H9 (cell line): ENCODE measurements at regions not wholly inside any gene's neighbourhood (a gene's known extent, or its start where the extent isn't known, plus 50 kb on each side); places are given as distances from the start of the nearest gene placed in this dataset.

Experiments used
- DNase-seq: peaks from one replicate; pipeline ENCODE4 v3.0.0-alpha.2; 2017
- H2AFZ ChIP-seq: one replicate; pipeline ENCODE4 v1.6.1; 2013; ENCODE audit warnings: mild to moderate bottlenecking, low read length, control low read depth, moderate library complexity
- H2AK5ac ChIP-seq: 2 replicates; pipeline ENCODE4 v1.6.1; 2013; ENCODE audit warnings: low read length, control low read depth, mixed read lengths; ENCODE audit not compliant: insufficient read length
- H2BK120ac ChIP-seq: one replicate; pipeline ENCODE4 v1.6.1; 2013; ENCODE audit warnings: low read depth, mild to moderate bottlenecking, low read length, control low read depth, inconsistent platforms; ENCODE audit not compliant: poor library complexity, severe bottlenecking
- H2BK12ac ChIP-seq: 2 replicates; pipeline ENCODE4 v1.6.1; 2013; ENCODE audit warnings: low read length, control low read depth, mixed read lengths, low read depth; ENCODE audit not compliant: insufficient read length
- H2BK15ac ChIP-seq: 2 replicates; pipeline ENCODE4 v1.6.1; 2013; ENCODE audit warnings: low read depth, low read length, control low read depth
- H2BK20ac ChIP-seq: one replicate; pipeline ENCODE4 v1.6.1; 2013; ENCODE audit warnings: low read depth, mild to moderate bottlenecking, low read length, control low read depth, inconsistent platforms; ENCODE audit not compliant: poor library complexity, severe bottlenecking
- H2BK5ac ChIP-seq: 2 replicates; pipeline ENCODE4 v1.6.1; 2013; ENCODE audit warnings: low read length, control low read depth, mixed read lengths; ENCODE audit not compliant: insufficient read length
- H3K14ac ChIP-seq: 2 replicates; pipeline ENCODE4 v1.6.1; 2013; ENCODE audit warnings: low read length, control low read depth; ENCODE audit not compliant: insufficient read depth
- H3K18ac ChIP-seq: 2 replicates; pipeline ENCODE4 v1.6.1; 2013; ENCODE audit warnings: low read depth, mild to moderate bottlenecking, mixed read lengths, low read length, control low read depth; ENCODE audit not compliant: insufficient read length
- H3K23ac ChIP-seq: 2 replicates; pipeline ENCODE4 v1.6.1; 2013; ENCODE audit warnings: low read length, control low read depth, mixed read lengths, low read depth; ENCODE audit not compliant: insufficient read length
- H3K23me2 ChIP-seq: 2 replicates; pipeline ENCODE4 v1.6.1; 2013; ENCODE audit warnings: low read depth, mild to moderate bottlenecking, mixed read lengths, low read length, control low read depth; ENCODE audit not compliant: insufficient read length, poor library complexity, severe bottlenecking
- H3K27ac ChIP-seq: 2 replicates; pipeline ENCODE4 v1.5.1; 2013; ENCODE audit warnings: low read length, control low read depth, mixed read lengths, low read depth; ENCODE audit not compliant: insufficient read length
- H3K27me3 ChIP-seq: 2 replicates; pipeline ENCODE4 v1.6.1; 2013; ENCODE audit warnings: low read length, control low read depth, inconsistent platforms; ENCODE audit not compliant: insufficient read depth
- H3K4ac ChIP-seq: 2 replicates; pipeline ENCODE4 v1.6.1; 2013; ENCODE audit warnings: low read depth, mild to moderate bottlenecking, control low read depth, inconsistent platforms, low read length, moderate library complexity
- H3K4me1 ChIP-seq: 2 replicates; pipeline ENCODE4 v1.6.1; 2013; ENCODE audit warnings: low read length, control low read depth, inconsistent platforms; ENCODE audit not compliant: insufficient read depth
- H3K4me2 ChIP-seq: 2 replicates; pipeline ENCODE4 v1.6.1; 2013; ENCODE audit warnings: low read length, control low read depth, mixed read lengths; ENCODE audit not compliant: insufficient read length, insufficient read depth
- H3K56ac ChIP-seq: 2 replicates; pipeline ENCODE4 v1.6.1; 2013; ENCODE audit warnings: low read depth, mild to moderate bottlenecking, mixed read lengths, low read length, control low read depth; ENCODE audit not compliant: insufficient read length
- H3K79me1 ChIP-seq: 2 replicates; pipeline ENCODE4 v1.6.1; 2013; ENCODE audit warnings: low read depth, mild to moderate bottlenecking, moderate library complexity, low read length, control low read depth, inconsistent platforms; ENCODE audit not compliant: insufficient read depth, poor library complexity, severe bottlenecking
- H3K79me2 ChIP-seq: 2 replicates; pipeline ENCODE4 v1.6.1; 2013; ENCODE audit warnings: low read length, control low read depth, inconsistent platforms; ENCODE audit not compliant: insufficient read depth
- H3K9ac ChIP-seq: 2 replicates; pipeline ENCODE4 v1.6.1; 2013; ENCODE audit warnings: low read length, control low read depth, mixed read lengths; ENCODE audit not compliant: insufficient read length; ENCODE audit errors: extremely low read depth
- H3K9me3 ChIP-seq: one replicate; pipeline ENCODE4 v1.6.1; 2013; ENCODE audit warnings: low read depth, low read length, inconsistent platforms; ENCODE audit not compliant: control insufficient read depth
- H3T11ph ChIP-seq: one replicate; pipeline ENCODE4 v1.6.1; 2013; ENCODE audit warnings: mild to moderate bottlenecking, low read length, control low read depth, inconsistent platforms
- H4K20me1 ChIP-seq: one replicate; pipeline ENCODE4 v1.6.1; 2013; ENCODE audit not compliant: control insufficient read depth, insufficient read length, insufficient read depth
- H4K5ac ChIP-seq: 2 replicates; pipeline ENCODE4 v1.6.1; 2013; ENCODE audit warnings: low read depth, mild to moderate bottlenecking, mixed read lengths, low read length, control low read depth; ENCODE audit not compliant: insufficient read length
- H4K8ac ChIP-seq: replicated peaks from 2 replicates; pipeline ENCODE4 v1.6.1; 2013; ENCODE audit warnings: low read length, control low read depth, mixed read lengths, low read depth; ENCODE audit not compliant: insufficient read length
- H4K91ac ChIP-seq: 2 replicates; pipeline ENCODE4 v1.6.1; 2013; ENCODE audit warnings: low read depth, mild to moderate bottlenecking, moderate library complexity, mixed read lengths, low read length, control low read depth; ENCODE audit not compliant: insufficient read length
- H3K27ac Mint-ChIP-seq, 3 experiments: 2 replicates in 2 of 3; 3 replicates in 1 of 3; pipeline ENCODE4 v1.8.0; 2020 to 2021; ENCODE audit warnings: mixed read lengths in 3 of 3, mild to moderate bottlenecking in 1 of 3, moderate library complexity in 1 of 3
- H3K27me3 Mint-ChIP-seq: 2 replicates; pipeline ENCODE4 v1.8.0; 2021; ENCODE audit warnings: low read depth, mild to moderate bottlenecking, moderate library complexity, mixed read lengths
- H3K36me3 Mint-ChIP-seq, 3 experiments: 2 replicates in 2 of 3; 3 replicates in 1 of 3; pipeline ENCODE4 v1.8.0; 2020 to 2021; ENCODE audit warnings: low read depth in 3 of 3, mixed read lengths in 3 of 3; ENCODE audit not compliant: insufficient read depth in 1 of 3
- H3K4me1 Mint-ChIP-seq, 2 experiments: 2 replicates each; pipeline ENCODE4 v1.8.0; 2020; ENCODE audit warnings: mixed read lengths in 2 of 2
- H3K4me3 Mint-ChIP-seq, 2 experiments: 2 replicates in 1 of 2; 3 replicates in 1 of 2; pipeline ENCODE4 v1.8.0; 2020 to 2021; ENCODE audit warnings: mild to moderate bottlenecking in 2 of 2, mixed read lengths in 2 of 2, moderate library complexity in 1 of 2
- H3K9me3 Mint-ChIP-seq, 2 experiments: 2 replicates in 1 of 2; 3 replicates in 1 of 2; pipeline ENCODE4 v1.8.0; 2020; ENCODE audit warnings: mild to moderate bottlenecking in 2 of 2, mixed read lengths in 2 of 2, moderate library complexity in 1 of 2
- CTCF ChIP-seq: fragments of 200-600 bp; sonication (generic); conservative IDR thresholded peaks from 3 replicates; pipeline ENCODE4 v1.8.0; 2021; ENCODE audit warnings: antibody characterized with exemption, mild to moderate bottlenecking
- WGBS: extraction: QIAGEN DNeasy Blood & Tissue Kit; methylation state at CpG from one replicate; pipeline ENCODE4 v1.1.7; 2013; ENCODE audit warnings: missing lambda C conversion rate, low lambda C conversion rate, mixed read lengths; ENCODE audit not compliant: insufficient read length; ENCODE audit errors: extremely low coverage; 5-methylcytosine and 5-hydroxymethylcytosine counted together

GRCh38 chr11:109527496-109527895, 105.5 kb downstream of the C11orf87 start:
- Histone ChIP-seq H4K5ac (no peak overlapping the region), H2BK12ac (no peak overlapping the region), H3K4ac (no peak overlapping the region), H3K9ac (no peak overlapping the region), H3K27ac (no peak overlapping the region), H2BK5ac (no peak overlapping the region), H3K27me3 (no peaks in the 10 kb centered on the region), H2BK20ac (no peak overlapping the region), H2AK5ac (no peak overlapping the region), H3K4me1 (no peaks in the 10 kb centered on the region), H3K23me2 (no peaks in the 10 kb centered on the region), H3K18ac (no peak overlapping the region), H2BK120ac (no peak overlapping the region), H4K8ac (no peak overlapping the region), H2AFZ (no peak overlapping the region), H4K20me1 (no peaks in the 10 kb centered on the region), H3T11ph (no peak overlapping the region), H3K23ac (no peak overlapping the region), H3K4me2 (no peak overlapping the region), H3K14ac (no peak overlapping the region), H2BK15ac (no peak overlapping the region), H3K79me2 (no peaks in the 10 kb centered on the region), H3K56ac (no peak overlapping the region), H3K9me3 (no peaks in the 10 kb centered on the region), H4K91ac (no peak overlapping the region), H3K79me1 (no peaks in the 10 kb centered on the region)
- no peaks in the 10 kb centered on the region for H3K27me3 Mint-ChIP-seq
- H3K36me3 Mint-ChIP-seq, result no peaks in the 10 kb centered on the region
- H3K4me3 Mint-ChIP-seq, result no peak overlapping the region
- H3K9me3 Mint-ChIP-seq, result no peaks in the 10 kb centered on the region; a peak in 2 of 5 replicates
- H3K4me1 Mint-ChIP-seq, result peaks cover 0 to 4% of the 10 kb centered on the region in 2 experiments; a peak in 2 of 4 replicates
- WGBS, result no CpG with 5 or more reads among the region's 1 CpG
- no peak overlapping the region for H3K27ac Mint-ChIP-seq
- TF ChIP-seq CTCF, result no peak
- DNase-seq, result no peak
